HL-60 (cell line): ENCODE measurements at regions not wholly inside any gene's neighbourhood (a gene's known extent, or its start where the extent isn't known, plus 50 kb on each side); places are given as distances from the start of the nearest gene placed in this dataset.

ENCODE experiments used
- CTCF ChIP-seq: IDR thresholded peaks from one replicate; pipeline ENCODE4 v1.5.1; 2011; ENCODE audit warnings: low read length, control low read depth, inconsistent platforms; ENCODE audit not compliant: insufficient read depth
- POLR2AphosphoS5 ChIP-seq: IDR thresholded peaks from 2 replicates; pipeline ENCODE4 v1.6.1; 2012; ENCODE audit warnings: low read depth
- REST ChIP-seq: IDR thresholded peaks from 2 replicates; pipeline ENCODE4 v1.6.1; 2012; ENCODE audit warnings: low read depth; ENCODE audit not compliant: insufficient replicate concordance

- TF ChIP-seq POLR2AphosphoS5 (no peak), CTCF (no peak), REST (no peak)
Observed at GRCh38 chr10:128894641-128895040, 572.4 kb upstream of the MGMT start.
